ENCODE measurements at regions not wholly inside any gene's neighbourhood (a gene's known extent, or its start where the extent isn't known, plus 50 kb on each side); places are given as distances from the start of the nearest gene placed in this dataset.

- TF ChIP-seq CTCF (IDR thresholded peaks at IDR 0.05; ENCODE audit: insufficient read depth, low read length, poor library complexity, severe bottlenecking), result no peak
- TF ChIP-seq EZH2phosphoT487 (conservative IDR thresholded peaks at IDR 0.05; ENCODE audit: low read length), result no peak
These were observed 513.5 kb downstream of the MTRR start for GRCh38 chr5:8382456-8382855.
